Femur (tissue), 1 donor: ENCODE measurements at regions not wholly inside any gene's neighbourhood (a gene's known extent, or its start where the extent isn't known, plus 50 kb on each side); places are given as distances from the start of the nearest gene placed in this dataset.

Source experiments
- DNase-seq: peaks from one replicate; pipeline ENCODE4 v3.0.0-alpha.2; 2017

GRCh38 chr17:77366206-77366557 lies 225.4 kb downstream of the SEC14L1 start:
- no peak for DNase-seq

GRCh38 chr17:77366558-77367245 lies 225.9 kb downstream of the SEC14L1 start:
- DNase-seq, result peak; percentile 32

- no peak for DNase-seq
These were observed 228.8 kb downstream of the SEC14L1 start for GRCh38 chr17:77369544-77369971.

- DNase-seq, result peak; percentile 15
These were observed 229.8 kb downstream of the SEC14L1 start for GRCh38 chr17:77370586-77370985.

- peak; percentile 33 for DNase-seq
These were observed 230.5 kb downstream of the SEC14L1 start for GRCh38 chr17:77371117-77371887.

GRCh38 chr17:77371888-77372443 lies 231.2 kb downstream of the SEC14L1 start:
- DNase-seq, result peak; percentile 52

GRCh38 chr17:77372444-77373298 lies 231.9 kb downstream of the SEC14L1 start:
- peak; percentile 95 for DNase-seq

- peak; percentile 66 for DNase-seq
These were observed 232.8 kb downstream of the SEC14L1 start for GRCh38 chr17:77373299-77374169.

GRCh38 chr17:77374170-77374936 lies 233.6 kb downstream of the SEC14L1 start:
- peak; percentile 90 for DNase-seq

GRCh38 chr17:77375108-77375916 lies 234.5 kb downstream of the SEC14L1 start:
- no peak for DNase-seq

- DNase-seq, result peak; percentile 74
These were observed 235.3 kb downstream of the SEC14L1 start for GRCh38 chr17:77375917-77376651.

GRCh38 chr17:77376795-77377709 lies 236.3 kb downstream of the SEC14L1 start:
- DNase-seq, result peak; percentile 28

- no peak for DNase-seq
These were observed 237.0 kb downstream of the SEC14L1 start for GRCh38 chr17:77377710-77378235.

- DNase-seq, result no peak
These were observed 237.7 kb downstream of the SEC14L1 start for GRCh38 chr17:77378318-77379064.

GRCh38 chr17:77379065-77379428 lies 238.3 kb downstream of the SEC14L1 start:
- no peak for DNase-seq

- no peak for DNase-seq
These were observed 239.1 kb downstream of the SEC14L1 start for GRCh38 chr17:77379832-77380231.

GRCh38 chr17:77380395-77381184 lies 239.8 kb downstream of the SEC14L1 start:
- DNase-seq, result no peak
